HEK293 (cell line): ENCODE measurements at regions not wholly inside any gene's neighbourhood (a gene's known extent, or its start where the extent isn't known, plus 50 kb on each side); places are given as distances from the start of the nearest gene placed in this dataset.
A peak's percentile ranks its signal among the peaks of the same experiment; 100 is the strongest.

Experiments used
- CTCF ChIA-PET: fragments of 350-600 bp; formaldehyde crosslinking; extraction: SDS; loops from one replicate; lab custom pipeline; 2021; ENCODE audit warnings: antibody characterized with exemption; lab: Yijun Ruan, JAX
- POLR2A ChIA-PET: fragments of 300-600 bp; formaldehyde crosslinking; extraction: SDS; loops from one replicate; lab custom pipeline; 2020; ENCODE audit warnings: antibody characterized with exemption, inconsistent platforms; lab: Yijun Ruan, JAX
- H3K27ac ChIP-seq: fragments of 200-500 bp; sonication (Bioruptor generic); 2 replicates; pipeline ENCODE4 v1.5.1; 2014; ENCODE audit warnings: low read depth, low read length, control low read depth, inconsistent platforms; ENCODE audit errors: extremely low read depth
- H3K36me3 ChIP-seq, 2 experiments: fragments of 200-500 bp in 1 of 2; sonication (Bioruptor generic) in 1 of 2; 1 replicate in 1 of 2; 2 replicates in 1 of 2; pipeline ENCODE4 v1.5.1; 2014 to 2017; ENCODE audit warnings: inconsistent platforms in 2 of 2, low read length in 2 of 2; ENCODE audit not compliant: control insufficient read depth in 2 of 2, insufficient read depth in 1 of 2
- H3K4me1 ChIP-seq: fragments of 200-500 bp; sonication (Bioruptor generic); 2 replicates; pipeline ENCODE4 v1.5.1; 2014; ENCODE audit warnings: mild to moderate bottlenecking, low read length, inconsistent platforms; ENCODE audit not compliant: control insufficient read depth, insufficient read depth
- H3K4me3 ChIP-seq: 2 replicates; pipeline ENCODE4 v1.5.1; 2011; ENCODE audit warnings: low read depth, mild to moderate bottlenecking, control low read depth, low read length, moderate library complexity
- H3K9me3 ChIP-seq: fragments of 200-500 bp; sonication (Bioruptor generic); 2 replicates; pipeline ENCODE4 v1.5.1; 2014; ENCODE audit warnings: low read depth, low read length, inconsistent platforms; ENCODE audit not compliant: control insufficient read depth, insufficient read depth
- PBX3 ChIP-seq: sonication (generic); formaldehyde crosslinking; IDR thresholded peaks from 2 replicates; pipeline ENCODE4 v1.8.1; 2022; ENCODE audit warnings: mild to moderate bottlenecking, moderate library complexity, missing genetic modification reagents
- PRDM6 ChIP-seq: fragments of 450-650 bp; formaldehyde crosslinking; IDR thresholded peaks from 2 replicates; pipeline ENCODE4 v1.5.1; 2017; ENCODE audit warnings: missing biosample characterization, missing genetic modification characterization
- SCRT2 ChIP-seq: fragments of 450-650 bp; formaldehyde crosslinking; IDR thresholded peaks from 2 replicates; pipeline ENCODE4 v1.5.1; 2016; ENCODE audit warnings: missing biosample characterization, missing genetic modification characterization
- SP7 ChIP-seq: fragments of 450-650 bp; formaldehyde crosslinking; IDR thresholded peaks from 2 replicates; pipeline ENCODE4 v1.5.1; 2016; ENCODE audit warnings: missing biosample characterization, missing genetic modification characterization
- TCF7L2 ChIP-seq: IDR thresholded peaks from 2 replicates; pipeline ENCODE4 v1.6.1; 2011; ENCODE audit warnings: low read depth, mild to moderate bottlenecking, inconsistent platforms, low read length, moderate library complexity, borderline replicate concordance
- ZBTB20 ChIP-seq: fragments of 450-650 bp; formaldehyde crosslinking; IDR thresholded peaks from 2 replicates; pipeline ENCODE4 v1.5.1; 2016; ENCODE audit warnings: missing biosample characterization, missing genetic modification characterization
- ZBTB49 ChIP-seq: fragments of 450-650 bp; formaldehyde crosslinking; IDR thresholded peaks from 2 replicates; pipeline ENCODE4 v1.5.1; 2016; ENCODE audit warnings: missing biosample characterization, missing genetic modification characterization, low read depth
- ZNF10 ChIP-seq: fragments of 450-650 bp; formaldehyde crosslinking; IDR thresholded peaks from 2 replicates; pipeline ENCODE4 v1.5.1; 2017; ENCODE audit warnings: missing biosample characterization, missing genetic modification characterization
- ZNF184 ChIP-seq: fragments of 450-650 bp; IDR thresholded peaks from 2 replicates; pipeline ENCODE4 v1.5.1; 2018; ENCODE audit warnings: missing biosample characterization, mild to moderate bottlenecking, missing genetic modification characterization
- ZNF202 ChIP-seq: fragments of 450-650 bp; formaldehyde crosslinking; IDR thresholded peaks from 2 replicates; pipeline ENCODE4 v1.5.1; 2016; ENCODE audit warnings: missing biosample characterization, missing genetic modification characterization, borderline replicate concordance
- ZNF266 ChIP-seq: fragments of 450-650 bp; formaldehyde crosslinking; IDR thresholded peaks from 2 replicates; pipeline ENCODE4 v1.5.1; 2016; ENCODE audit warnings: missing biosample characterization, missing genetic modification characterization, low read depth
- ZNF341 ChIP-seq: fragments of 450-650 bp; formaldehyde crosslinking; IDR thresholded peaks from 2 replicates; pipeline ENCODE4; 2016; ENCODE audit warnings: low read depth, missing biosample characterization, missing genetic modification characterization
- ZNF433 ChIP-seq: fragments of 450-650 bp; formaldehyde crosslinking; IDR thresholded peaks from 2 replicates; pipeline ENCODE4 v1.5.1; 2016; ENCODE audit warnings: missing biosample characterization, missing genetic modification characterization, low read depth
- ZNF521 ChIP-seq: fragments of 450-650 bp; formaldehyde crosslinking; IDR thresholded peaks from 2 replicates; pipeline ENCODE4 v1.5.1; 2017; ENCODE audit warnings: missing biosample characterization, mild to moderate bottlenecking, missing genetic modification characterization
- ZNF629 ChIP-seq: fragments of 450-650 bp; formaldehyde crosslinking; IDR thresholded peaks from 2 replicates; pipeline ENCODE4 v1.5.1; 2017; ENCODE audit warnings: missing biosample characterization, missing genetic modification characterization
- ZNF654 ChIP-seq: fragments of 450-650 bp; formaldehyde crosslinking; IDR thresholded peaks from 2 replicates; pipeline ENCODE4 v1.5.1; 2016; ENCODE audit warnings: low read depth, missing biosample characterization, missing genetic modification characterization
- ZNF777 ChIP-seq: fragments of 450-650 bp; formaldehyde crosslinking; IDR thresholded peaks from 2 replicates; pipeline ENCODE4 v1.5.1; 2017; ENCODE audit warnings: missing biosample characterization, missing genetic modification characterization, borderline replicate concordance
- ZSCAN30 ChIP-seq: fragments of 450-650 bp; IDR thresholded peaks from 2 replicates; pipeline ENCODE4 v1.5.1; 2018; ENCODE audit warnings: missing biosample characterization, mild to moderate bottlenecking, missing genetic modification characterization, moderate library complexity
- TF ChIP-seq, protein P1 (sequence below): fragments of 450-650 bp; formaldehyde crosslinking; IDR thresholded peaks from 2 replicates; pipeline ENCODE4 v1.5.1; 2016; ENCODE audit warnings: missing biosample characterization, missing genetic modification characterization, low read depth

DNA sequence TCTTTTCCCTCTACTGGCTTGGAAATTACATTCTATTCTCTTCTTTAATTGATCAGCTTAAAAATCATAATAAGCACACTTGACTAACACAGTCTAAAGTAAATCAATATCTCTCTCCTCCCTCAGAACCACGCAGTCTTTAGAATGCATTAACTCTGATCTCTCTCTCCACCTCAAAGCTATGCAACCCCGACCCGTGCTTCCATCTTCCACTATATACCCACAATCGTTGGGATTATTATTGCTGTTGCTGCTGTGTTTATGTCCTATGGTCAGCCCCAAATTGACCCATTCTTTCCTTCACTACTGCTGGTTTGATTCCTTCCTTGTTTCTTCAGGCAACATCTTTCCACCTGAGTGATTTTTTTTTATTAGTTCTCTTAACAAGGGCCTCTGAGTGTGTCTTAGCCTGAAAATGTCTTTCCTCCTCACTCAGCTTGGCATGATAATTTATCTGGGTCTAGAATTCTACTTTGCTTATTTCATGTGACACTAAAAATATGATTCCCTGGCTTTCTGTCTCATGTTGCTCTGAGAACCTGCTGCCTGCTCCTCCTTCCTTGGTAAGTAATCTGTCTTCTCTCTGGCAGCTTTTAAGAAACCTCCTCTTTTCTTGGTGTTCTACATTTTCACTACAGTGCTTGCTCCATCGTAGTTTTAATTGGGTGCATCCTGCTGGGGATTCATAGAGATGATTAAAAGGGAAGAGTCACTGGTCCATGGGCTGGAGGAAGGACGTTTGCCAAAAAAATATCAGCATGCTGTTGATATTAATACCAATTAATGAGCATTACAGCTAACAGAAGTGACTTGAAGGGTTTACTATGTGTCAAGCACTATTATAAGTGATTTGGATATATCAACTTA lies 472.2 kb downstream of the MATN1 start:
- H3K4me3 ChIP-seq: no peak overlapping the region
- POLR2A ChIA-PET: no interaction called here
- CTCF ChIA-PET: interaction anchor here (0.5 to 0.7 kb wide), 2 partner anchors 84 to 303 kb away, joined by 3 to 4 read pairs; no protein-coding TSS in a partner anchor

DNA sequence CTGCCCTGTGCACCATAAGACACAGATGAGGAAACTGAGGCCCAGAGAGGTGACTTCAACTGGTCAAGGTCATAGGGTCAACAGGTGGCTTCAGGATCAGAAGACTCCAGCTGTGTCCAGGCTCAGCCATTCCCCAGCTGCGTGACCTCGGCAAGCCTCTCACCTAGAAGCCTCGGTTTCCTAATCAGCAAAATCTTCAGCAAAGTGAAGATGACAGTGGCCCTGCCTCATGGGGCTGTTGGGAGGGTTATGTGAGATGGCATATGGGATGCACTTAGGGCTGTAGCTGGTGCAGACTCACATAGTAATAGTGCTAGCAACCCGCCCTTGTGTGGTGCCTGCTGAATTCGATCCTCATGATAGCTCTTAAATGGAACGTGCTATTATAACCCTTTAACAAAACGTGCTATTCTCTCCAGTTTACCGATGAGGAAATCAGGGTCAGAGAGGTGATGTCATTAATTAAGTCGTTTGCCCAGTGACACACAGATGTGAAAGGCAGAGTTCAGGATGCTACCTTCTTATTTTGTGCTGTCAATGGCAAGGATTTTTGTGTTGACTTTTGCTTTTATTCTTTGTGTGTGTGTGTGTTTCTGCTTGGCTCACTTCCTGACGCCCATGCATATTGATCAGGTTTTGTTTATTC lies 472.9 kb downstream of the MATN1 start:
- Histone ChIP-seq H3K9me3 (no peaks in the 10 kb centered on the region), H3K36me3 (no peaks in the 10 kb centered on the region), H3K4me3 (no peak overlapping the region), H3K4me1 (peaks cover 2% of the 10 kb centered on the region; the same call in 1 of the 2 replicates), H3K27ac (no peak overlapping the region)
- POLR2A ChIA-PET: no interaction called here
- CTCF ChIA-PET: interaction anchor here (0.5 to 0.7 kb wide), 3 partner anchors 84 to 303 kb away, joined by 3 to 4 read pairs (median 3); no protein-coding TSS in a partner anchor
- TF ChIP-seq, protein P1, sequence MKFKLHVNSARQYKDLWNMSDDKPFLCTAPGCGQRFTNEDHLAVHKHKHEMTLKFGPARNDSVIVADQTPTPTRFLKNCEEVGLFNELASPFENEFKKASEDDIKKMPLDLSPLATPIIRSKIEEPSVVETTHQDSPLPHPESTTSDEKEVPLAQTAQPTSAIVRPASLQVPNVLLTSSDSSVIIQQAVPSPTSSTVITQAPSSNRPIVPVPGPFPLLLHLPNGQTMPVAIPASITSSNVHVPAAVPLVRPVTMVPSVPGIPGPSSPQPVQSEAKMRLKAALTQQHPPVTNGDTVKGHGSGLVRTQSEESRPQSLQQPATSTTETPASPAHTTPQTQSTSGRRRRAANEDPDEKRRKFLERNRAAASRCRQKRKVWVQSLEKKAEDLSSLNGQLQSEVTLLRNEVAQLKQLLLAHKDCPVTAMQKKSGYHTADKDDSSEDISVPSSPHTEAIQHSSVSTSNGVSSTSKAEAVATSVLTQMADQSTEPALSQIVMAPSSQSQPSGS (tag by site-specific recombination): peak; percentile 88
- TF ChIP-seq ZNF629 (peak; percentile 28; the same call in 1 of the 2 replicates), ZNF521 (tag by site-specific recombination) (no peak), ZNF433 (tag by site-specific recombination) (no peak), ZNF202 (tag by site-specific recombination) (no peak), ZNF10 (tag by site-specific recombination) (no peak), ZNF654 (no peak), ZNF341 (tag by site-specific recombination) (no peak), PBX3 (CRISPR knock-in tag) (no peak), ZSCAN30 (tag by site-specific recombination) (no peak), ZBTB20 (tag by site-specific recombination) (no peak), ZBTB49 (tag by site-specific recombination) (no peak), ZNF184 (tag by site-specific recombination) (no peak), ZNF266 (tag by site-specific recombination) (no peak), TCF7L2 (no peak), SCRT2 (peak; percentile 71)

More for the DNA sequence above, 472.2 kb downstream of the MATN1 start:
- TF ChIP-seq ZNF777 (no peak), PRDM6 (tag by site-specific recombination) (peak; percentile 67), SP7 (tag by site-specific recombination) (no peak)
- H3K9me3 ChIP-seq: no peaks in the 10 kb centered on the region
- H3K4me1 ChIP-seq: peaks cover 2% of the 10 kb centered on the region; the same call in 1 of the 2 replicates
- no peak overlapping the region for H3K27ac ChIP-seq
- no peaks in the 10 kb centered on the region for H3K36me3 ChIP-seq
